GM12801 (cell line): ENCODE measurements at regions not wholly inside any gene's neighbourhood (a gene's known extent, or its start where the extent isn't known, plus 50 kb on each side); places are given as distances from the start of the nearest gene placed in this dataset.

ENCODE experiments used
- CTCF ChIP-seq: IDR thresholded peaks from one replicate; pipeline ENCODE4 v1.5.1; 2011; ENCODE audit warnings: control low read depth; ENCODE audit not compliant: insufficient read length; ENCODE audit errors: extremely low read depth

GRCh38 chr7:45331563-45331962, 174.0 kb downstream of the RAMP3 start:
- no peak for TF ChIP-seq CTCF

- TF ChIP-seq CTCF: no peak
Observed at GRCh38 chr7:45342236-45342635, 184.6 kb downstream of the RAMP3 start.

- TF ChIP-seq CTCF: no peak
Observed at GRCh38 chr7:45343746-45344145, 186.2 kb downstream of the RAMP3 start.

- no peak for TF ChIP-seq CTCF
Observed at GRCh38 chr7:45347804-45348203, 190.2 kb downstream of the RAMP3 start.

GRCh38 chr7:45349090-45349489, 191.5 kb downstream of the RAMP3 start:
- TF ChIP-seq CTCF: no peak

- TF ChIP-seq CTCF: no peak
Observed at GRCh38 chr7:45350896-45351295, 193.3 kb downstream of the RAMP3 start.

- TF ChIP-seq CTCF: no peak
Observed at GRCh38 chr7:45358287-45358686, 200.7 kb downstream of the RAMP3 start.

GRCh38 chr7:45359250-45359649, 201.7 kb downstream of the RAMP3 start:
- TF ChIP-seq CTCF: no peak
